CD4-positive, alpha-beta memory T cell (primary cell): ENCODE measurements at regions not wholly inside any gene's neighbourhood (a gene's known extent, or its start where the extent isn't known, plus 50 kb on each side); places are given as distances from the start of the nearest gene placed in this dataset.

Source experiments
- CTCF ChIA-PET: fragments of 350-600 bp; sonication (Branson Sonifier 250); formaldehyde crosslinking; loops from one replicate; lab custom pipeline; 2021; ENCODE audit warnings: inconsistent platforms; ENCODE audit not compliant: partially characterized antibody; lab: Charles Lee
- POLR2A ChIA-PET: fragments of 350-600 bp; sonication (Branson Sonifier 250); formaldehyde crosslinking; loops from one replicate; lab custom pipeline; 2021; ENCODE audit not compliant: partially characterized antibody; lab: Charles Lee
- DNase-seq, 5 donors: peaks; one replicate each; pipeline versions ENCODE4 v3.0.0 to v3.0.0-alpha.2; 2020 to 2022; ENCODE audit warnings: mixed read lengths in 1 of 5
- H3K27ac ChIP-seq: one replicate; pipeline ENCODE4 v1.7.0; 2013; ENCODE audit warnings: low read depth, low read length
- H3K27me3 ChIP-seq: 2 replicates; pipeline ENCODE4 v1.7.0; 2013; ENCODE audit warnings: mild to moderate bottlenecking, low read length, moderate library complexity; ENCODE audit not compliant: insufficient read depth
- H3K36me3 ChIP-seq: 2 replicates; pipeline ENCODE4 v1.7.0; 2013; ENCODE audit warnings: mild to moderate bottlenecking, low read length, moderate library complexity; ENCODE audit not compliant: insufficient read depth
- H3K4me1 ChIP-seq: 2 replicates; pipeline ENCODE4 v1.7.0; 2013; ENCODE audit warnings: mild to moderate bottlenecking, low read length, moderate library complexity; ENCODE audit not compliant: insufficient read depth
- H3K4me3 ChIP-seq, 2 donors: one replicate each; pipeline ENCODE4 v1.7.0; 2013; ENCODE audit warnings: low read length in 2 of 2, mild to moderate bottlenecking in 1 of 2
- H3K9me3 ChIP-seq, 2 donors: one replicate each; pipeline ENCODE4 v1.7.0; 2013; ENCODE audit warnings: low read length in 2 of 2, control low read depth in 1 of 2; ENCODE audit not compliant: control insufficient read depth in 1 of 2
- H3K27ac Mint-ChIP-seq, 7 donors: one replicate each; pipeline ENCODE4 v1.8.0; 2020 to 2021; ENCODE audit warnings: mixed read lengths in 7 of 7, mild to moderate bottlenecking in 6 of 7, inconsistent platforms in 3 of 7, moderate library complexity in 3 of 7
- H3K27me3 Mint-ChIP-seq, 2 donors: one replicate each; pipeline ENCODE4 v1.8.0; 2020 to 2021; ENCODE audit warnings: mixed read lengths in 2 of 2
- H3K36me3 Mint-ChIP-seq, 2 donors: one replicate each; pipeline ENCODE4 v1.8.0; 2020 to 2021; ENCODE audit warnings: mixed read lengths in 2 of 2, inconsistent platforms in 1 of 2, mild to moderate bottlenecking in 1 of 2
- H3K4me1 Mint-ChIP-seq, 4 donors: one replicate each; pipeline ENCODE4 v1.8.0; 2020 to 2021; ENCODE audit warnings: mixed read lengths in 4 of 4, mild to moderate bottlenecking in 1 of 4
- H3K4me3 Mint-ChIP-seq, 8 donors: one replicate each; pipeline ENCODE4 v1.8.0; 2020 to 2021; ENCODE audit warnings: mixed read lengths in 8 of 8, mild to moderate bottlenecking in 7 of 8, moderate library complexity in 6 of 8, inconsistent platforms in 3 of 8
- H3K9me3 Mint-ChIP-seq, 8 donors: one replicate each; pipeline ENCODE4 v1.8.0; 2020 to 2021; ENCODE audit warnings: mixed read lengths in 8 of 8, mild to moderate bottlenecking in 5 of 8, inconsistent platforms in 3 of 8, moderate library complexity in 1 of 8
- intact Hi-C: fragments of 100-400 bp; cut with micrococcal nuclease; formaldehyde crosslinking; loops from one replicate; pipeline ENCODE4 v1.15.1; 2023

- Mint-ChIP-seq H3K27me3 (peaks cover 0 to 1% of the 10 kb centered on the region in 2 donors), H3K27ac (no peak overlapping the region), H3K4me1 (no peaks in the 10 kb centered on the region), H3K4me3 (no peak overlapping the region), H3K36me3 (no peaks in the 10 kb centered on the region), H3K9me3 (peaks cover 0 to 5% (median 0%) of the 10 kb centered on the region in 8 donors)
- Histone ChIP-seq H3K4me1 (no peaks in the 10 kb centered on the region), H3K4me3 (no peak overlapping the region), H3K36me3 (no peaks in the 10 kb centered on the region), H3K27me3 (no peaks in the 10 kb centered on the region), H3K27ac (no peak overlapping the region), H3K9me3 (no peaks in the 10 kb centered on the region)
- ChIA-PET CTCF (no interaction called here), POLR2A (no interaction called here)
- intact Hi-C loops = no loop called here
- DNase-seq = no peak
Measured at GRCh38 chr9:96051423-96051822, 175.9 kb downstream of the ERCC6L2 start.

DNA sequence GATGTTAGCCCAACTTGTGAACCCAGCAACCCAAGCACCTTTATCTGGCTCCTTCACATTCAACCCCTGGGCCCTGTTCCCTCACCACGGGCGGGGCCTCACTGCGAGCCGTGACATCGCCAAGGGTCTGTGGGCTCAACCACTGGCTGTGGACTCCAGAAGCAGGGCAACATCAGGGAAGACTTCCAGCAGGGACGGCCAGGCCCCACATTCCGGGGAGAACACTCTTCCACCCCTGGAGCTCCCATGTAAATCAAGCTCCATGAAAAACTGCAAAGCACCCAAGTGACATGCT lies 175.3 kb downstream of the ERCC6L2 start:
- Mint-ChIP-seq H3K36me3 (no peaks in the 10 kb centered on the region), H3K4me3 (no peak overlapping the region), H3K27ac (no peak overlapping the region), H3K4me1 (no peaks in the 10 kb centered on the region), H3K9me3 (peaks cover 0 to 5% (median 0%) of the 10 kb centered on the region in 8 donors), H3K27me3 (peaks cover 0 to 1% of the 10 kb centered on the region in 2 donors)
- Histone ChIP-seq H3K27me3 (no peaks in the 10 kb centered on the region), H3K36me3 (no peaks in the 10 kb centered on the region), H3K4me3 (no peak overlapping the region), H3K9me3 (no peaks in the 10 kb centered on the region), H3K27ac (no peak overlapping the region), H3K4me1 (no peaks in the 10 kb centered on the region)
- CTCF ChIA-PET = no interaction called here
- intact Hi-C loops = no loop called here
- DNase-seq = no peak
- POLR2A ChIA-PET = no interaction called here

- H3K9me3 ChIP-seq = no peaks in the 10 kb centered on the region
- ChIA-PET POLR2A (no interaction called here), CTCF (no interaction called here)
- intact Hi-C loops = no loop called here
- H3K9me3 Mint-ChIP-seq = peaks cover 0 to 5% (median 0%) of the 10 kb centered on the region in 8 donors
- H3K27me3 ChIP-seq = no peaks in the 10 kb centered on the region
- peaks cover 0 to 1% of the 10 kb centered on the region in 2 donors for H3K27me3 Mint-ChIP-seq
- H3K4me1 Mint-ChIP-seq = no peaks in the 10 kb centered on the region
- H3K4me1 ChIP-seq = no peaks in the 10 kb centered on the region
- no peak overlapping the region for H3K27ac Mint-ChIP-seq
- no peak overlapping the region for H3K27ac ChIP-seq
- H3K4me3 ChIP-seq = no peak overlapping the region
- no peaks in the 10 kb centered on the region for H3K36me3 ChIP-seq
- no peak overlapping the region for H3K4me3 Mint-ChIP-seq
- no peaks in the 10 kb centered on the region for H3K36me3 Mint-ChIP-seq
- DNase-seq = no peak
Measured at GRCh38 chr9:96050048-96050860, 174.8 kb downstream of the ERCC6L2 start.

DNA sequence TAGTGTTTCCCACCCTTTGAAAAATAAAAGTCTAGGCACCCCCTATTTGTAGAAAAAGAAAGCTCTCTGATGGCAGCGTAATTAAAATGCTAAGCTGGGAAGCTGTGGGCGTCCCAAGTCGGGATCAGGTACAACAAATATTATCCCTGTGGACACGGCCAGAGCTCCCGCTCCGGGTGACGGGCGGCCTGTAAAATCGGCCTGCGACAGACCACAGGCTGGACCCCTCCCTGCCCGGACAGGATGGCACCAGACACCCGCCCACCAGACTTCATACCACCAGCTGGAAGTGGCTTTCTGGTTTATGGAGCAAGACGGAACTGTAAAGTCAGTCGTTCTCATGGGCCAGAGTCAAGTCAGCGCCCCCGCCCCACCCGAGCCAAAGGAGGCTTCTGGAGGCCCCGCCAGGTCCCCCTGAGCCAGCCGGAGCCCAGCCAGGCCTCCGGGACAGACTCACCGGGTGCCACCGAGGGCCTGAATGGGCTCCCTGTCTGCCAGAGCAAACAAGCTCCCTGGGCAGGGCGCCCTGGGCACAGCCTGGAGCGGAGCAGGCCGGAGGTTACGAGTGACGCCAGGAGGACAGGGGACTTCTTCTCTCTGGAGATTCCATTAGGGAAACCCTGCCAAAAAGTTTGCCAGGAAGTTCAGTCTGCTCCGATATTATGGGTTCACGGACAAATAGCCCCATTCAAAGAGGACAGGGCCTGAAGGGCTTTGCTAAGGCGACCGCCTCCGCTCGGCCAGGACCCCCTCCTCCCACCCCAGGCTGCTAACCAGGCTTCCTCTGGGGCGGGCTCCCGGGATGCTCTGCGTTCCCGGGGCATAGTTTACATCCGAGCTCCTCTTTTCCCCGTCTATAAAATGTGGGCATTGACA lies 173.7 kb downstream of the ERCC6L2 start:
- no peaks in the 10 kb centered on the region for H3K4me1 ChIP-seq
- no peak for DNase-seq
- POLR2A ChIA-PET = no interaction called here
- intact Hi-C loops = no loop called here
- H3K4me3 Mint-ChIP-seq = no peak overlapping the region
- no peak overlapping the region for H3K27ac Mint-ChIP-seq
- no peaks in the 10 kb centered on the region for H3K27me3 ChIP-seq
- peaks cover 0 to 5% (median 0%) of the 10 kb centered on the region in 8 donors for H3K9me3 Mint-ChIP-seq
- peaks cover 0 to 1% of the 10 kb centered on the region in 2 donors for H3K27me3 Mint-ChIP-seq
- H3K36me3 ChIP-seq = no peaks in the 10 kb centered on the region
- no peaks in the 10 kb centered on the region for H3K36me3 Mint-ChIP-seq
- no peak overlapping the region for H3K27ac ChIP-seq
- H3K4me1 Mint-ChIP-seq = no peaks in the 10 kb centered on the region
- H3K4me3 ChIP-seq = no peak overlapping the region
- CTCF ChIA-PET = no interaction called here
- H3K9me3 ChIP-seq = no peaks in the 10 kb centered on the region

- ChIA-PET CTCF (no interaction called here), POLR2A (no interaction called here)
- H3K9me3 ChIP-seq = no peaks in the 10 kb centered on the region
- peaks cover 0 to 3% (median 0%) of the 10 kb centered on the region in 8 donors for H3K9me3 Mint-ChIP-seq
- no peaks in the 10 kb centered on the region for H3K36me3 ChIP-seq
- no peak overlapping the region for H3K4me3 ChIP-seq
- H3K27me3 ChIP-seq = no peaks in the 10 kb centered on the region
- intact Hi-C loops = no loop called here
- H3K4me1 ChIP-seq = no peaks in the 10 kb centered on the region
- H3K27ac ChIP-seq = no peak overlapping the region
- H3K4me1 Mint-ChIP-seq = no peaks in the 10 kb centered on the region
- no peaks in the 10 kb centered on the region for H3K27me3 Mint-ChIP-seq
- no peak overlapping the region for H3K27ac Mint-ChIP-seq
- DNase-seq = no peak
- no peaks in the 10 kb centered on the region for H3K36me3 Mint-ChIP-seq
- no peak overlapping the region for H3K4me3 Mint-ChIP-seq
Measured at GRCh38 chr9:96048104-96048955, 172.8 kb downstream of the ERCC6L2 start.

DNA sequence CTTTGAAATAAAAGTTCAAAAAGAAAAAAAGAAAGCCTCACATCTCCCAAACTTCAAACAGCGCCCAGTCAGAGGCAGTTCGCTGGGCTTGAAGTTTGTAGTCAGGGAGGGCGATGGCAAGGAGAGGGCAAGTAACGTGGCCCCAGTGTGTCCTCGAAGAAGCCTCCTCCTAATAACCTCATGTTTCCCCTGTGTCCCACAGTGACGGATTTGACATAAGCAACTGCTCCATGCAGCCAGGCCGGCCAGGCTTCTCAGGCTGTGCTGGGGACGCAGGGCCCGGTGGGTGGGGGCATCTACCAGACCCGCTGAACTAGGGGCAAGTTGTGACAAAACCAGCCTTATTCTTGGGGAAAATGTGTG lies 172.2 kb downstream of the ERCC6L2 start:
- Mint-ChIP-seq H3K36me3 (no peaks in the 10 kb centered on the region), H3K9me3 (peaks cover 0 to 3% (median 0%) of the 10 kb centered on the region in 8 donors), H3K27ac (no peak overlapping the region), H3K4me3 (no peak overlapping the region), H3K27me3 (no peaks in the 10 kb centered on the region), H3K4me1 (no peaks in the 10 kb centered on the region)
- no peaks in the 10 kb centered on the region for H3K4me1 ChIP-seq
- H3K4me3 ChIP-seq = no peak overlapping the region
- no peaks in the 10 kb centered on the region for H3K27me3 ChIP-seq
- no peak for DNase-seq
- intact Hi-C loops = no loop called here
- no peaks in the 10 kb centered on the region for H3K9me3 ChIP-seq
- ChIA-PET CTCF (no interaction called here), POLR2A (no interaction called here)
- H3K27ac ChIP-seq = no peak overlapping the region
- no peaks in the 10 kb centered on the region for H3K36me3 ChIP-seq

GRCh38 chr9:96047116-96047639 lies 171.7 kb downstream of the ERCC6L2 start:
- Histone ChIP-seq H3K4me1 (no peaks in the 10 kb centered on the region), H3K9me3 (no peaks in the 10 kb centered on the region), H3K27ac (no peak overlapping the region), H3K27me3 (no peaks in the 10 kb centered on the region), H3K36me3 (no peaks in the 10 kb centered on the region), H3K4me3 (no peak overlapping the region)
- no peak overlapping the region for H3K4me3 Mint-ChIP-seq
- H3K27me3 Mint-ChIP-seq = no peaks in the 10 kb centered on the region
- ChIA-PET CTCF (no interaction called here), POLR2A (no interaction called here)
- no peaks in the 10 kb centered on the region for H3K4me1 Mint-ChIP-seq
- H3K9me3 Mint-ChIP-seq = peaks cover 0 to 3% (median 0%) of the 10 kb centered on the region in 8 donors
- no peak overlapping the region for H3K27ac Mint-ChIP-seq
- no peak for DNase-seq
- intact Hi-C loops = no loop called here
- no peaks in the 10 kb centered on the region for H3K36me3 Mint-ChIP-seq
